ENCODE measurements at regions not wholly inside any gene's neighbourhood (a gene's known extent, or its start where the extent isn't known, plus 50 kb on each side); places are given as distances from the start of the nearest gene placed in this dataset.

- TF ChIP-seq STAT5B (CRISPR knock-in tag; IDR thresholded peaks at IDR 0.05): no peak
- TF ChIP-seq TARDBP (IDR thresholded peaks at IDR 0.05): no peak
- TF ChIP-seq ETV6 (IDR thresholded peaks at IDR 0.05; ENCODE audit: borderline replicate concordance in 1 of 2, low read depth in 2 of 2, low read length in 1 of 2): no peak
- TF ChIP-seq ETV6 (CRISPR knock-in tag; IDR thresholded peaks at IDR 0.05; ENCODE audit: borderline replicate concordance): no peak
- no peak for TF ChIP-seq SNAPC5 (CRISPR knock-in tag; IDR thresholded peaks at IDR 0.05)
- no peak for TF ChIP-seq HMGN3 (IDR thresholded peaks at IDR 0.05; ENCODE audit: borderline replicate concordance, extremely low read depth, insufficient read length, low read depth, low read length)
Observed at GRCh38 chr9:105062222-105062855, 134.4 kb upstream of the ABCA1 start.

All from K562 (cell line).